ENCODE measurements at regions not wholly inside any gene's neighbourhood (a gene's known extent, or its start where the extent isn't known, plus 50 kb on each side); places are given as distances from the start of the nearest gene placed in this dataset.

- H3K27ac ChIP-seq (ENCODE audit: low read depth, low read length): no peak overlapping the region
- peaks cover 6% of the 10 kb centered on the region for H3K9me3 ChIP-seq (ENCODE audit: control insufficient read depth, low read length)
- H3K4me1 ChIP-seq (ENCODE audit: control insufficient read depth, insufficient read depth, low read length): no peaks in the 10 kb centered on the region
- 93 to 100% methylated on average over 3 of the region's 3 CpGs for WGBS, 2 experiments (ENCODE audit: insufficient coverage in 1 of 2, insufficient read length in 1 of 2)
- peaks cover 22% of the 10 kb centered on the region for H3K9me3 Mint-ChIP-seq
- H3K4me3 ChIP-seq (ENCODE audit: low read length): no peak overlapping the region
- no peak overlapping the region for H3K4me3 Mint-ChIP-seq
- H3K27me3 ChIP-seq (ENCODE audit: control insufficient read depth, insufficient read depth, low read length, poor library complexity, severe bottlenecking): no peaks in the 10 kb centered on the region
- H3K27ac Mint-ChIP-seq: no peak overlapping the region
- TF ChIP-seq CTCF (conservative IDR thresholded peaks at IDR 0.05): no peak
- DNase-seq: no peak
- H3K4me1 Mint-ChIP-seq: no peaks in the 10 kb centered on the region
- H3K36me3 Mint-ChIP-seq (ENCODE audit: low read depth): no peaks in the 10 kb centered on the region
- no peaks in the 10 kb centered on the region for H3K36me3 ChIP-seq (ENCODE audit: control insufficient read depth, insufficient read depth, low read length)
- H3K27me3 Mint-ChIP-seq (ENCODE audit: insufficient read depth): no peaks in the 10 kb centered on the region
- no peak overlapping the region for H3K9ac ChIP-seq (ENCODE audit: extremely low read depth, low read length, poor library complexity, severe bottlenecking)
These were observed 820.9 kb upstream of the GRM7 start for GRCh38 chr3:6039971-6040370.

GRCh38 chr3:6041894-6042293 is 819.0 kb upstream of the GRM7 start:
- no peaks in the 10 kb centered on the region for H3K36me3 Mint-ChIP-seq (ENCODE audit: low read depth)
- no peaks in the 10 kb centered on the region for H3K4me1 Mint-ChIP-seq
- Histone ChIP-seq H3K4me1 (ENCODE audit: control insufficient read depth, insufficient read depth, low read length) (no peaks in the 10 kb centered on the region), H3K27me3 (ENCODE audit: control insufficient read depth, insufficient read depth, low read length, poor library complexity, severe bottlenecking) (no peaks in the 10 kb centered on the region), H3K4me3 (ENCODE audit: low read length) (no peak overlapping the region), H3K9ac (ENCODE audit: extremely low read depth, low read length, poor library complexity, severe bottlenecking) (no peak overlapping the region), H3K36me3 (ENCODE audit: control insufficient read depth, insufficient read depth, low read length) (no peaks in the 10 kb centered on the region), H3K27ac (ENCODE audit: low read depth, low read length) (no peak overlapping the region), H3K9me3 (ENCODE audit: control insufficient read depth, low read length) (peaks cover 10% of the 10 kb centered on the region)
- no peaks in the 10 kb centered on the region for H3K27me3 Mint-ChIP-seq (ENCODE audit: insufficient read depth)
- no peak overlapping the region for H3K27ac Mint-ChIP-seq
- H3K9me3 Mint-ChIP-seq: peaks cover 11% of the 10 kb centered on the region
- 89% methylated on average over 1 of the region's 1 CpG; no CpG with 5 or more reads in 1 of the 2 experiments for WGBS, 2 experiments (ENCODE audit: insufficient coverage in 1 of 2, insufficient read length in 1 of 2)
- H3K4me3 Mint-ChIP-seq: no peak overlapping the region
- TF ChIP-seq CTCF (conservative IDR thresholded peaks at IDR 0.05): no peak
- DNase-seq: no peak

DNA sequence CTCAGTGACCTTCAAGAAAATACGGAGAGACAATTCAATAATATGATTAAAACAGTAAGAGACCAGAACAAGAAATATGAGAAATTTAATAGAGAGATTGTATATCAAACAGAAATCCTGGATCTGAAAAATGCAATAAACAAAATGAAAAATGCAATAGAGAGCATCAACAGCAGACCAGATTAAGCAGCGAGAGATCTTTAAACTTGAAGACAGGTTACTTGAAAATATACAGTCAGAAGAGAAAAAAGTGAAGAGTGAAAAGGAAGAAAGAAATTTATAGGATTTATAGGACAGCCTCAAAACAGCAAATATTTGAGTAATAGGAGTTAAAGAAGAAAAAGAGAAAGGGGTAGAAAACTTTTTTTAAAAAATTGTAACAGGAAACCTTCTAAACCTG is 813.9 kb upstream of the GRM7 start:
- H3K4me1 Mint-ChIP-seq: no peaks in the 10 kb centered on the region
- H3K27ac Mint-ChIP-seq: no peak overlapping the region
- H3K9me3 Mint-ChIP-seq: peaks cover 17% of the 10 kb centered on the region

More for the DNA sequence above, 813.9 kb upstream of the GRM7 start:
- Mint-ChIP-seq H3K4me3 (no peak overlapping the region), H3K27me3 (ENCODE audit: insufficient read depth) (no peaks in the 10 kb centered on the region), H3K36me3 (ENCODE audit: low read depth) (no peaks in the 10 kb centered on the region)
- DNase-seq: no peak
- Histone ChIP-seq H3K27ac (ENCODE audit: low read depth, low read length) (no peak overlapping the region), H3K36me3 (ENCODE audit: control insufficient read depth, insufficient read depth, low read length) (no peaks in the 10 kb centered on the region), H3K9ac (ENCODE audit: extremely low read depth, low read length, poor library complexity, severe bottlenecking) (no peak overlapping the region), H3K4me1 (ENCODE audit: control insufficient read depth, insufficient read depth, low read length) (no peaks in the 10 kb centered on the region), H3K27me3 (ENCODE audit: control insufficient read depth, insufficient read depth, low read length, poor library complexity, severe bottlenecking) (no peaks in the 10 kb centered on the region), H3K9me3 (ENCODE audit: control insufficient read depth, low read length) (peaks cover 37% of the 10 kb centered on the region), H3K4me3 (ENCODE audit: low read length) (no peak overlapping the region)
- WGBS, 2 experiments (ENCODE audit: insufficient coverage in 1 of 2, insufficient read length in 1 of 2): 90 to 93% methylated on average over 2 of the region's 2 CpGs
- no peak for TF ChIP-seq CTCF (conservative IDR thresholded peaks at IDR 0.05)

Measured in endodermal cell (in vitro differentiated cells).